Esophagus muscularis mucosa (tissue), 4 donors: ENCODE measurements at regions not wholly inside any gene's neighbourhood (a gene's known extent, or its start where the extent isn't known, plus 50 kb on each side); places are given as distances from the start of the nearest gene placed in this dataset.

Experiments
- DNase-seq: peaks from one replicate; pipeline ENCODE4 v3.0.0-alpha.2; 2017; ENCODE audit errors: extremely low spot score
- H3K27ac ChIP-seq, 4 donors: fragments of 200-600 bp; sonication (generic); replicated peaks in 1 of 4; 1 replicate in 3 of 4; 2 replicates in 1 of 4; pipeline ENCODE4 v1.5.1; 2016 to 2019; ENCODE audit warnings: mild to moderate bottlenecking in 1 of 4
- H3K27me3 ChIP-seq, 4 donors: fragments of 200-600 bp; sonication (generic); one replicate each; pipeline versions ENCODE4 v1.5.1 to v1.6.0; 2016 to 2019
- H3K36me3 ChIP-seq, 4 donors: fragments of 200-600 bp; sonication (generic); one replicate each; pipeline ENCODE4 v1.5.1; 2016 to 2019
- H3K4me1 ChIP-seq, 4 donors: fragments of 200-600 bp; sonication (generic); one replicate each; pipeline ENCODE4 v1.5.1; 2016 to 2019
- H3K4me3 ChIP-seq, 4 donors: fragments of 200-600 bp; sonication (generic); 1 replicate in 2 of 4; 2 replicates in 2 of 4; pipeline ENCODE4 v1.5.1; 2016 to 2019; ENCODE audit warnings: mild to moderate bottlenecking in 4 of 4, moderate library complexity in 1 of 4
- H3K9me3 ChIP-seq, 4 donors: fragments of 200-600 bp; sonication (generic); 1 replicate in 3 of 4; 2 replicates in 1 of 4; pipeline ENCODE4 v1.5.1; 2016 to 2019
- CTCF ChIP-seq, 3 experiments: fragments of 200-600 bp in 2 of 3; fragments of 450-650 bp in 1 of 3; sonication (generic) in 2 of 3; IDR thresholded peaks; one replicate each; pipeline ENCODE4 v1.5.1; 2017 to 2019; ENCODE audit warnings: antibody characterized with exemption in 3 of 3, mild to moderate bottlenecking in 2 of 3, moderate library complexity in 1 of 3
- EP300 ChIP-seq: sonication (generic); formaldehyde crosslinking; IDR thresholded peaks from one replicate; pipeline ENCODE4 v1.6.1; 2017; ENCODE audit warnings: antibody characterized with exemption
- POLR2A ChIP-seq: fragments of 450-650 bp; IDR thresholded peaks from one replicate; pipeline ENCODE4 v1.6.1; 2017; ENCODE audit warnings: antibody characterized with exemption, moderate library complexity, mild to moderate bottlenecking, low read depth
- POLR2AphosphoS5 ChIP-seq, 2 donors: sonication (generic); formaldehyde crosslinking; IDR thresholded peaks; one replicate each; pipeline ENCODE4 v1.6.1; 2017; ENCODE audit warnings: antibody characterized with exemption in 2 of 2
- WGBS: methylation state at CpG from one replicate; pipeline ENCODE4 v1.1.5; 2018; 5-methylcytosine and 5-hydroxymethylcytosine counted together
- intact Hi-C: fragments of 100-400 bp; cut with DNase I; formaldehyde crosslinking; loops from one replicate; pipeline ENCODE4 v1.15.1; 2023

GRCh38 chr1:239178961-239179360, 207.4 kb upstream of the CHRM3 start:
- Histone ChIP-seq H3K27ac (no peak overlapping the region), H3K9me3 (no peaks in the 10 kb centered on the region), H3K4me1 (peaks cover 0 to 14% (median 0%) of the 10 kb centered on the region in 4 donors), H3K4me3 (no peak overlapping the region), H3K27me3 (no peaks in the 10 kb centered on the region), H3K36me3 (no peaks in the 10 kb centered on the region)
- no peak for DNase-seq
- intact Hi-C loops = no loop called here
- WGBS = 47% methylated on average over 3 of the region's 3 CpGs
- TF ChIP-seq EP300 = no peak
- no peak for TF ChIP-seq POLR2AphosphoS5 (IDR thresholded peaks at IDR 0.05)
- TF ChIP-seq CTCF (IDR thresholded peaks at IDR 0.05) = no peak
- TF ChIP-seq POLR2A = no peak

GRCh38 chr1:239174880-239175279, 211.5 kb upstream of the CHRM3 start:
- H3K9me3 ChIP-seq = no peaks in the 10 kb centered on the region
- no peaks in the 10 kb centered on the region for H3K36me3 ChIP-seq
- TF ChIP-seq POLR2AphosphoS5 (IDR thresholded peaks at IDR 0.05) (no peak), EP300 (no peak), CTCF (IDR thresholded peaks at IDR 0.05) (no peak), POLR2A (no peak)
- H3K27ac ChIP-seq = no peak overlapping the region
- DNase-seq = no peak
- 90% methylated on average over 3 of the region's 3 CpGs for WGBS
- H3K27me3 ChIP-seq = no peaks in the 10 kb centered on the region
- H3K4me1 ChIP-seq = peaks cover 0 to 14% (median 0%) of the 10 kb centered on the region in 4 donors
- no peak overlapping the region for H3K4me3 ChIP-seq
- intact Hi-C loops = no loop called here

GRCh38 chr1:239170828-239171227, 215.5 kb upstream of the CHRM3 start:
- no peaks in the 10 kb centered on the region for H3K4me1 ChIP-seq
- H3K4me3 ChIP-seq = no peak overlapping the region
- no peak for DNase-seq
- H3K27ac ChIP-seq = no peak overlapping the region
- TF ChIP-seq CTCF (IDR thresholded peaks at IDR 0.05) = no peak
- TF ChIP-seq EP300 = no peak
- no peak for TF ChIP-seq POLR2AphosphoS5 (IDR thresholded peaks at IDR 0.05)
- no peak for TF ChIP-seq POLR2A
- no peaks in the 10 kb centered on the region for H3K36me3 ChIP-seq
- H3K27me3 ChIP-seq = no peaks in the 10 kb centered on the region
- intact Hi-C loops = no loop called here
- H3K9me3 ChIP-seq = peaks cover 0 to 13% (median 7%) of the 10 kb centered on the region in 4 donors

- DNase-seq = no peak
- Histone ChIP-seq H3K4me1 (no peaks in the 10 kb centered on the region), H3K36me3 (no peaks in the 10 kb centered on the region), H3K4me3 (no peak overlapping the region), H3K27ac (no peak overlapping the region), H3K9me3 (peaks cover 0 to 13% (median 7%) of the 10 kb centered on the region in 4 donors), H3K27me3 (no peaks in the 10 kb centered on the region)
- intact Hi-C loops = no loop called here
- WGBS = 77% methylated on average over 1 of the region's 1 CpG
- TF ChIP-seq CTCF (IDR thresholded peaks at IDR 0.05) (no peak), POLR2A (no peak), POLR2AphosphoS5 (IDR thresholded peaks at IDR 0.05) (no peak), EP300 (no peak)
Observed at GRCh38 chr1:239169276-239169675, 217.1 kb upstream of the CHRM3 start.

- WGBS = 72% methylated on average over 4 of the region's 4 CpGs
- Histone ChIP-seq H3K9me3 (peaks cover 0 to 12% (median 7%) of the 10 kb centered on the region in 4 donors), H3K27ac (no peak overlapping the region), H3K27me3 (no peaks in the 10 kb centered on the region), H3K4me1 (no peaks in the 10 kb centered on the region), H3K36me3 (no peaks in the 10 kb centered on the region), H3K4me3 (no peak overlapping the region)
- no peak for DNase-seq
- intact Hi-C loops = no loop called here
- no peak for TF ChIP-seq EP300
- no peak for TF ChIP-seq POLR2A
- no peak for TF ChIP-seq CTCF (IDR thresholded peaks at IDR 0.05)
- no peak for TF ChIP-seq POLR2AphosphoS5 (IDR thresholded peaks at IDR 0.05)
Observed at GRCh38 chr1:239164451-239165180, 221.8 kb upstream of the CHRM3 start.
